ENCODE measurements at regions not wholly inside any gene's neighbourhood (a gene's known extent, or its start where the extent isn't known, plus 50 kb on each side); places are given as distances from the start of the nearest gene placed in this dataset.

DNA sequence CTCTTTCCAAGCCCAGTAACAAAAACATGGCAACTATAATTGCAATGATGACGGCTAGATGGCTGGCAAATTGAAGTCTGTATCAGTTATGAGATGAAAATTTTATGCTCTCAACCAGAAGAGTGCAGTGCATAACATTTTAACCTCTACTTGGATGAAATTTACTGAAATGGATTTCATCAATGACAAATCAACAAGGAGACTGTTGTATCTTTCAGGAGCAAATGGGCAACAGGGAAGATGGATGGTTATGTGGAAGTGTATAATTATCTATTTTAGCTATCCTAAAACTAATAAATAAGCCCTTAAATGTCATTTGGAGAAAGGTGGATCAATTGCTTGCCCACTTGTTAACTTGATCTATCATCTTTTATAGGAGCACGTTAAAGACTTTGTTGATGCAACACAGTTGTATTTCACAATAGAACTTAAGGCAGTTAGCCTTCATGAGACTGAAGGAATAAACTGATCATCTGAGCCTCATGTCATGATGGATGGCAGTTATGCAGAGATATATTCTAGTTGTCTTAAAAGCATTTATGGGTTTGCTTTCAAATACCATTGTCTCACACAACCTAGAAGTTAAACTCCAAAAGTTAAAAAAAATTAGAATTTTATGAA lies 315.1 kb upstream of the TBC1D5 start:
- Mint-ChIP-seq H3K27me3 (ENCODE audit: low read depth) (no peaks in the 10 kb centered on the region), H3K4me3 (no peak overlapping the region), H3K9me3 (peaks cover 3 to 4% of the 10 kb centered on the region in 2 experiments; a peak in 2 of 5 replicates), H3K36me3 (ENCODE audit: insufficient read depth in 1 of 3, low read depth in 3 of 3) (peaks cover 0 to 7% (median 6%) of the 10 kb centered on the region in 3 experiments; a peak in 3 of 7 replicates), H3K4me1 (no peaks in the 10 kb centered on the region), H3K27ac (no peak overlapping the region)
- Histone ChIP-seq H4K8ac (replicated peaks; ENCODE audit: insufficient read length, low read depth, low read length) (no peak overlapping the region), H3K14ac (ENCODE audit: insufficient read depth, low read length) (no peak overlapping the region), H2BK12ac (ENCODE audit: insufficient read length, low read depth, low read length) (no peak overlapping the region), H2BK15ac (ENCODE audit: low read depth, low read length) (no peak overlapping the region), H2AK5ac (ENCODE audit: insufficient read length, low read length) (no peak overlapping the region), H3K4me2 (ENCODE audit: insufficient read depth, insufficient read length, low read length) (no peak overlapping the region), H2BK120ac (ENCODE audit: low read depth, low read length, poor library complexity, severe bottlenecking) (no peak overlapping the region), H3K4me1 (ENCODE audit: insufficient read depth, low read length) (no peaks in the 10 kb centered on the region), H2BK20ac (ENCODE audit: low read depth, low read length, poor library complexity, severe bottlenecking) (no peak overlapping the region), H3K4ac (ENCODE audit: low read depth, low read length) (no peak overlapping the region), H4K5ac (ENCODE audit: insufficient read length, low read depth, low read length) (no peak overlapping the region), H3K27ac (ENCODE audit: insufficient read length, low read depth, low read length) (no peak overlapping the region), H3K18ac (ENCODE audit: insufficient read length, low read depth, low read length) (no peak overlapping the region), H3K23ac (ENCODE audit: insufficient read length, low read depth, low read length) (no peak overlapping the region), H2BK5ac (ENCODE audit: insufficient read length, low read length) (no peak overlapping the region), H3K9ac (ENCODE audit: extremely low read depth, insufficient read length, low read length) (no peak overlapping the region), H3K56ac (ENCODE audit: insufficient read length, low read depth, low read length) (no peak overlapping the region), H2AFZ (ENCODE audit: low read length) (no peak overlapping the region), H3K9me3 (ENCODE audit: control insufficient read depth, low read depth, low read length) (no peaks in the 10 kb centered on the region), H3K23me2 (ENCODE audit: insufficient read length, low read depth, low read length, poor library complexity, severe bottlenecking) (no peaks in the 10 kb centered on the region), H3K79me1 (ENCODE audit: insufficient read depth, low read depth, low read length, poor library complexity, severe bottlenecking) (no peaks in the 10 kb centered on the region), H3K79me2 (ENCODE audit: insufficient read depth, low read length) (no peaks in the 10 kb centered on the region), H4K20me1 (ENCODE audit: control insufficient read depth, insufficient read depth, insufficient read length) (no peaks in the 10 kb centered on the region), H4K91ac (ENCODE audit: insufficient read length, low read depth, low read length) (no peak overlapping the region), H3T11ph (ENCODE audit: low read length) (no peak overlapping the region), H3K27me3 (ENCODE audit: insufficient read depth, low read length) (no peaks in the 10 kb centered on the region)
- TF ChIP-seq, protein P1, sequence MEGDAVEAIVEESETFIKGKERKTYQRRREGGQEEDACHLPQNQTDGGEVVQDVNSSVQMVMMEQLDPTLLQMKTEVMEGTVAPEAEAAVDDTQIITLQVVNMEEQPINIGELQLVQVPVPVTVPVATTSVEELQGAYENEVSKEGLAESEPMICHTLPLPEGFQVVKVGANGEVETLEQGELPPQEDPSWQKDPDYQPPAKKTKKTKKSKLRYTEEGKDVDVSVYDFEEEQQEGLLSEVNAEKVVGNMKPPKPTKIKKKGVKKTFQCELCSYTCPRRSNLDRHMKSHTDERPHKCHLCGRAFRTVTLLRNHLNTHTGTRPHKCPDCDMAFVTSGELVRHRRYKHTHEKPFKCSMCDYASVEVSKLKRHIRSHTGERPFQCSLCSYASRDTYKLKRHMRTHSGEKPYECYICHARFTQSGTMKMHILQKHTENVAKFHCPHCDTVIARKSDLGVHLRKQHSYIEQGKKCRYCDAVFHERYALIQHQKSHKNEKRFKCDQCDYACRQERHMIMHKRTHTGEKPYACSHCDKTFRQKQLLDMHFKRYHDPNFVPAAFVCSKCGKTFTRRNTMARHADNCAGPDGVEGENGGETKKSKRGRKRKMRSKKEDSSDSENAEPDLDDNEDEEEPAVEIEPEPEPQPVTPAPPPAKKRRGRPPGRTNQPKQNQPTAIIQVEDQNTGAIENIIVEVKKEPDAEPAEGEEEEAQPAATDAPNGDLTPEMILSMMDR (conservative IDR thresholded peaks at IDR 0.05) = no peak
- DNase-seq = no peak
- WGBS (ENCODE audit: extremely low coverage, insufficient read length, low lambda C conversion rate) = no CpG with 5 or more reads among the region's 2 CpGs
